Adrenal gland (tissue), 9 donors: ENCODE measurements at regions not wholly inside any gene's neighbourhood (a gene's known extent, or its start where the extent isn't known, plus 50 kb on each side); places are given as distances from the start of the nearest gene placed in this dataset.

ENCODE experiments used
- DNase-seq, 7 donors: peaks; one replicate each; pipeline ENCODE4 v3.0.0-alpha.2; 2019 to 2020
- H3K27ac ChIP-seq, 5 donors: fragments of 200-600 bp; sonication (generic) in 4 of 5; 1 replicate in 3 of 5; 2 replicates in 2 of 5; pipeline versions ENCODE4 v1.5.1 to v1.8.0; 2016 to 2020; ENCODE audit warnings: mild to moderate bottlenecking in 1 of 5
- H3K27me3 ChIP-seq: fragments of 200-600 bp; 2 replicates; pipeline ENCODE4 v1.8.0; 2021
- H3K36me3 ChIP-seq, 2 donors: fragments of 200-600 bp; replicated peaks in 1 of 2; 1 replicate in 1 of 2; 2 replicates in 1 of 2; pipeline versions ENCODE4 v1.5.1 to v1.8.0; 2018 to 2022
- H3K4me1 ChIP-seq, 2 donors: fragments of 200-600 bp; replicated peaks in 1 of 2; 1 replicate in 1 of 2; 2 replicates in 1 of 2; pipeline versions ENCODE4 v1.5.1 to v1.8.0; 2018 to 2021
- H3K4me3 ChIP-seq, 4 donors: fragments of 200-600 bp; sonication (generic) in 3 of 4; one replicate each; pipeline ENCODE4 v1.5.1; 2016 to 2018
- H3K9me3 ChIP-seq, 3 donors: fragments of 200-600 bp; sonication (generic) in 1 of 3; replicated peaks in 1 of 3; 1 replicate in 2 of 3; 2 replicates in 1 of 3; pipeline versions ENCODE4 v1.5.1 to v1.8.0; 2016 to 2021
- POLR2A ChIP-seq, 2 donors: fragments of 450-650 bp; IDR thresholded peaks; one replicate each; pipeline ENCODE4 v1.6.1; 2017; ENCODE audit warnings: antibody characterized with exemption in 2 of 2, mild to moderate bottlenecking in 2 of 2, moderate library complexity in 1 of 2
- WGBS, 4 donors: extraction: QIAGEN DNeasy Blood & Tissue Kit in 2 of 4; methylation state at CpG; one replicate each; pipeline versions ENCODE4 v1.1.5 to v1.1.7; 2013 to 2017; 5-methylcytosine and 5-hydroxymethylcytosine counted together
- intact Hi-C, 2 donors: fragments of 100-400 bp; cut with DNase I; formaldehyde crosslinking; loops; one replicate each; pipeline versions ENCODE4 v1.14.1 to v1.15.0; 2022 to 2023
- TF ChIP-seq, protein P1 (sequence below), 6 experiments: fragments of 450-650 bp in 4 of 6; fragments of 200-600 bp in 2 of 6; sonication (generic) in 1 of 6; IDR thresholded peaks; 1 replicate in 5 of 6; 2 replicates in 1 of 6; pipeline versions ENCODE4 v1.5.1 to v1.8.0; 2016 to 2021; ENCODE audit warnings: antibody characterized with exemption in 6 of 6, mild to moderate bottlenecking in 2 of 6, moderate library complexity in 1 of 6
- donor health status: healthy with polysubstance abuse.
- donor health status: Bipolar disorder and iron deficiency.
- donor health status: DM: yes; HTN: yes; CAD: no.
- donor health status: DM: no; HTN: no; CAD: no.
- donor health status: DM: no; HTN: no; CAD: no.

DNA sequence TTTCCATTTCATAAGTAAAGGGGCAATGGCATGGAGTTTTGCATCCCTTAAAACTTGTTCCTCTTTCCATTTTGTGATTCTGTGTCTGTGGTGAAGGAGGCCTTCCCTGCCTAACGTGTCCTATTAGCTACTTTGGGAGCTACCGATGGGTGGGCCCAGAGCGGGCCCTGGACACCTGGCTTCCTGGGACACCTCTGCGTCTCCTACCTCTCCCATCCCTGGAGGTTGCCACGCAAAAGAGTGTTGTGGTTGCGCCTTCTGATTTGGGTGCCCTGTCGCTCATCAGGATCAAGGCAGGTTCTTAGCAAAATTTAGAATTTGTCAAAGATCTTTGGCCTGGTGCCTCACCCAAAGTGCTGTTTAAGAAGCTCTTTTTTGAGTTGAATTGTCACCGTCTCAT, 116.4 kb upstream of the CACNA1E start:
- Histone ChIP-seq H3K9me3 (no peaks in the 10 kb centered on the region), H3K36me3 (no peaks in the 10 kb centered on the region), H3K27me3 (no peaks in the 10 kb centered on the region), H3K27ac (no peak overlapping the region), H3K4me3 (no peak overlapping the region), H3K4me1 (no peaks in the 10 kb centered on the region)
- 88 to 91% (median 91%) methylated on average over 8 of the region's 8 CpGs for WGBS, 4 donors
- TF ChIP-seq, protein P1, sequence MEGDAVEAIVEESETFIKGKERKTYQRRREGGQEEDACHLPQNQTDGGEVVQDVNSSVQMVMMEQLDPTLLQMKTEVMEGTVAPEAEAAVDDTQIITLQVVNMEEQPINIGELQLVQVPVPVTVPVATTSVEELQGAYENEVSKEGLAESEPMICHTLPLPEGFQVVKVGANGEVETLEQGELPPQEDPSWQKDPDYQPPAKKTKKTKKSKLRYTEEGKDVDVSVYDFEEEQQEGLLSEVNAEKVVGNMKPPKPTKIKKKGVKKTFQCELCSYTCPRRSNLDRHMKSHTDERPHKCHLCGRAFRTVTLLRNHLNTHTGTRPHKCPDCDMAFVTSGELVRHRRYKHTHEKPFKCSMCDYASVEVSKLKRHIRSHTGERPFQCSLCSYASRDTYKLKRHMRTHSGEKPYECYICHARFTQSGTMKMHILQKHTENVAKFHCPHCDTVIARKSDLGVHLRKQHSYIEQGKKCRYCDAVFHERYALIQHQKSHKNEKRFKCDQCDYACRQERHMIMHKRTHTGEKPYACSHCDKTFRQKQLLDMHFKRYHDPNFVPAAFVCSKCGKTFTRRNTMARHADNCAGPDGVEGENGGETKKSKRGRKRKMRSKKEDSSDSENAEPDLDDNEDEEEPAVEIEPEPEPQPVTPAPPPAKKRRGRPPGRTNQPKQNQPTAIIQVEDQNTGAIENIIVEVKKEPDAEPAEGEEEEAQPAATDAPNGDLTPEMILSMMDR (IDR thresholded peaks at IDR 0.05): no peak
- no peak for TF ChIP-seq POLR2A (IDR thresholded peaks at IDR 0.05)
- intact Hi-C loops: no loop called here
- DNase-seq: no peak

DNA sequence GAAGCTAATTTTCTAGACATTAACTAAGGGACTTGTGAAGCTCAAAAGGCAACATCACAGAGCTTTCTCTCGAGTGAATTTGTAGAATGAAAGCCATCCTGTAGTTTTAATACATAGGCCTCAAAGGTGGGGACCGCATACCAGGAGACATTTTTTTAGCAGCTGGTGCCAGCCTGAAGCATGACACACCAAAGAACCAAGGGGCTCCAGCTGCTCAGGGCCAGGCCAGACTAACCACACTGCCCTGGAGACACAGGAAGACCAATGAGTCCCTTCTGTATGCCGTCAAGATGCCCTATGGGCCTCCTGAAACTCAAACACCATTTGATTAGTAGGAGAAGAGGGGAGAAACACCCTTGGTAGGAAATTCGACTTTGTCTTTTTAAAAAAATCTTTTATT, 113.9 kb upstream of the CACNA1E start:
- no peak for TF ChIP-seq POLR2A (IDR thresholded peaks at IDR 0.05)
- TF ChIP-seq, protein P1 (IDR thresholded peaks at IDR 0.05): no peak
- intact Hi-C loops: no loop called here

DNA sequence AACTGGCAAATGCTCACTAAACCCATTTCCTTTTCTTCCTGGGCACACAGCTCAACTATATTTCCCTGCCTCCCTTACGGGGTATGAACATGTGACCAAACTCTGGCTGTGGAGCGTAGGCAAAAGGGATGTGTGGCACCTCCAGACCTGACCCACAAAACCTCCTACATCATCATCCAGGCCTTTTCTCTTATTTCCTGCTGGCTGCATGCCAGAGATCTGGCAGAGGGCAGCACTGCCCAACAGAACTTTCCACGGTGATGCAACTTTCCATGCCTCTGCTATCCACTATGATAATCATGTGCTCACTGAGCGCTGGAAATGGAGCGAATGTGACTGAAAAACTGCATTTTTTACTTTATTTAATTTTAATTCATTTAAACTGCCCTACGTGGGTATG, 99.6 kb upstream of the CACNA1E start:
- 69 to 71% (median 69%) methylated on average over 6 of the region's 6 CpGs for whole genome bisulfite sequencing, 4 donors
- no peak for TF ChIP-seq POLR2A (IDR thresholded peaks at IDR 0.05)
- TF ChIP-seq, protein P1 (IDR thresholded peaks at IDR 0.05): no peak
- Histone ChIP-seq H3K9me3 (no peaks in the 10 kb centered on the region), H3K27me3 (no peaks in the 10 kb centered on the region), H3K4me1 (no peaks in the 10 kb centered on the region), H3K36me3 (no peaks in the 10 kb centered on the region), H3K4me3 (no peak overlapping the region), H3K27ac (no peak overlapping the region)
- DNase-seq: peak in 2 of 7 donors; percentile 2 to 22
- intact Hi-C loops: no loop called here

More for the DNA sequence above, 113.9 kb upstream of the CACNA1E start:
- Histone ChIP-seq H3K9me3 (no peaks in the 10 kb centered on the region), H3K4me3 (no peak overlapping the region), H3K27ac (no peak overlapping the region), H3K4me1 (no peaks in the 10 kb centered on the region), H3K27me3 (no peaks in the 10 kb centered on the region), H3K36me3 (no peaks in the 10 kb centered on the region)
- 72 to 85% (median 80%) methylated on average over 4 of the region's 4 CpGs for WGBS, 4 donors
- no peak for DNase-seq

DNA sequence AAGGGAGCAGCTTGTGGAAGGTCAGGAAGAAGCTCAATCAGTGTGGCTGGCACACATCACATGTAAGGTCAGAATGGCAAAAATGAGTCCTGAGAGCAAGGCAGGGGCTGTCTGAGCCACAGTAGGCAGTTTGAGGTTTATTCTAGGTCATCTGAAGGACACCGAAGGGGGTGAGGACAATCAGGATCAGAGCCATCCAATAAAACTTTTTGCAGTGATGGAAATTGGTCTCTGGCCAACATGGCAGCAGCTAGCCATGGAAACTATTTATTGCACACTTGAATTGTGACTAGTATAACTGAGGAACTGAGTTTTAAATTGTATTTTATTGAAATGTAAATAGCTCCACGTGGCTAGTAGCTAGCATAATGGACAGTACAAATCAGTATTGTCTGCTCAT, 97.0 kb upstream of the CACNA1E start:
- Histone ChIP-seq H3K9me3 (no peaks in the 10 kb centered on the region), H3K27ac (no peak overlapping the region), H3K36me3 (no peaks in the 10 kb centered on the region), H3K4me3 (no peak overlapping the region), H3K27me3 (no peaks in the 10 kb centered on the region), H3K4me1 (no peaks in the 10 kb centered on the region)
- WGBS, 4 donors: 60 to 73% (median 67%) methylated on average over 2 of the region's 2 CpGs
- DNase-seq: no peak
- intact Hi-C loops: no loop called here
- no peak for TF ChIP-seq POLR2A (IDR thresholded peaks at IDR 0.05)
- TF ChIP-seq, protein P1 (IDR thresholded peaks at IDR 0.05): no peak
